ENCODE measurements at regions not wholly inside any gene's neighbourhood (a gene's known extent, or its start where the extent isn't known, plus 50 kb on each side); places are given as distances from the start of the nearest gene placed in this dataset.

DNA sequence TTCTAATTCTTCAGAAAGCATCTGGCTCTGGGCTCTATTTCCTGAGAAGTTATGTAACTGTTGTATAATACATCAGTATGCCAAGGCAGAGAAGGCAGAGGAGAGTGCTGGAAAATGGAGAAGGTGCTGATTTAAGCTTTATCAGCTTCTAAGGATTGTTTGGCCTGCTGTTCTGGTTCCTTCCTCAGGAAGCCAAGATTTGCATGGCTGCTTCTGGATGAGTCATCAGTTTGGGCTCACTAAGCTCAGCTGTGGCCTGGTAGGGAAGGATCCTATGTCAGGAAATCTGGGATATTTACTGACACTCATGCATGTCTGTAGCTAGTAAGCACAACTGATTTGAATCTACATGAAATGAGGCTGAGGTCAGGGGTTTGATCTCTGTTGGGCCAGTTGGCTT is 73.2 kb upstream of the ADGRL4 start:
- H3K27me3 ChIP-seq (ENCODE audit: insufficient read depth, poor library complexity, severe bottlenecking) = no peaks in the 10 kb centered on the region
- H3K27ac ChIP-seq (replicated peaks) = no peak overlapping the region
- no peak for DNase-seq (ENCODE audit: low read depth in 1 of 2, low spot score in 1 of 2)
- H3K4me3 ChIP-seq (replicated peaks; ENCODE audit: insufficient read depth, low read length) = no peak overlapping the region
- no peak for TF ChIP-seq SPI1 (IDR thresholded peaks at IDR 0.05; ENCODE audit: borderline replicate concordance, low read depth)
- no peak for TF ChIP-seq GABPA (IDR thresholded peaks at IDR 0.05; ENCODE audit: low read depth)
- TF ChIP-seq, protein P1, sequence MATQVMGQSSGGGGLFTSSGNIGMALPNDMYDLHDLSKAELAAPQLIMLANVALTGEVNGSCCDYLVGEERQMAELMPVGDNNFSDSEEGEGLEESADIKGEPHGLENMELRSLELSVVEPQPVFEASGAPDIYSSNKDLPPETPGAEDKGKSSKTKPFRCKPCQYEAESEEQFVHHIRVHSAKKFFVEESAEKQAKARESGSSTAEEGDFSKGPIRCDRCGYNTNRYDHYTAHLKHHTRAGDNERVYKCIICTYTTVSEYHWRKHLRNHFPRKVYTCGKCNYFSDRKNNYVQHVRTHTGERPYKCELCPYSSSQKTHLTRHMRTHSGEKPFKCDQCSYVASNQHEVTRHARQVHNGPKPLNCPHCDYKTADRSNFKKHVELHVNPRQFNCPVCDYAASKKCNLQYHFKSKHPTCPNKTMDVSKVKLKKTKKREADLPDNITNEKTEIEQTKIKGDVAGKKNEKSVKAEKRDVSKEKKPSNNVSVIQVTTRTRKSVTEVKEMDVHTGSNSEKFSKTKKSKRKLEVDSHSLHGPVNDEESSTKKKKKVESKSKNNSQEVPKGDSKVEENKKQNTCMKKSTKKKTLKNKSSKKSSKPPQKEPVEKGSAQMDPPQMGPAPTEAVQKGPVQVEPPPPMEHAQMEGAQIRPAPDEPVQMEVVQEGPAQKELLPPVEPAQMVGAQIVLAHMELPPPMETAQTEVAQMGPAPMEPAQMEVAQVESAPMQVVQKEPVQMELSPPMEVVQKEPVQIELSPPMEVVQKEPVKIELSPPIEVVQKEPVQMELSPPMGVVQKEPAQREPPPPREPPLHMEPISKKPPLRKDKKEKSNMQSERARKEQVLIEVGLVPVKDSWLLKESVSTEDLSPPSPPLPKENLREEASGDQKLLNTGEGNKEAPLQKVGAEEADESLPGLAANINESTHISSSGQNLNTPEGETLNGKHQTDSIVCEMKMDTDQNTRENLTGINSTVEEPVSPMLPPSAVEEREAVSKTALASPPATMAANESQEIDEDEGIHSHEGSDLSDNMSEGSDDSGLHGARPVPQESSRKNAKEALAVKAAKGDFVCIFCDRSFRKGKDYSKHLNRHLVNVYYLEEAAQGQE (IDR thresholded peaks at IDR 0.05; ENCODE audit: insufficient replicate concordance, low read depth) = no peak
- TF ChIP-seq POLR2AphosphoS5 (IDR thresholded peaks at IDR 0.05; ENCODE audit: low read depth) = no peak
- TF ChIP-seq, protein P2, sequence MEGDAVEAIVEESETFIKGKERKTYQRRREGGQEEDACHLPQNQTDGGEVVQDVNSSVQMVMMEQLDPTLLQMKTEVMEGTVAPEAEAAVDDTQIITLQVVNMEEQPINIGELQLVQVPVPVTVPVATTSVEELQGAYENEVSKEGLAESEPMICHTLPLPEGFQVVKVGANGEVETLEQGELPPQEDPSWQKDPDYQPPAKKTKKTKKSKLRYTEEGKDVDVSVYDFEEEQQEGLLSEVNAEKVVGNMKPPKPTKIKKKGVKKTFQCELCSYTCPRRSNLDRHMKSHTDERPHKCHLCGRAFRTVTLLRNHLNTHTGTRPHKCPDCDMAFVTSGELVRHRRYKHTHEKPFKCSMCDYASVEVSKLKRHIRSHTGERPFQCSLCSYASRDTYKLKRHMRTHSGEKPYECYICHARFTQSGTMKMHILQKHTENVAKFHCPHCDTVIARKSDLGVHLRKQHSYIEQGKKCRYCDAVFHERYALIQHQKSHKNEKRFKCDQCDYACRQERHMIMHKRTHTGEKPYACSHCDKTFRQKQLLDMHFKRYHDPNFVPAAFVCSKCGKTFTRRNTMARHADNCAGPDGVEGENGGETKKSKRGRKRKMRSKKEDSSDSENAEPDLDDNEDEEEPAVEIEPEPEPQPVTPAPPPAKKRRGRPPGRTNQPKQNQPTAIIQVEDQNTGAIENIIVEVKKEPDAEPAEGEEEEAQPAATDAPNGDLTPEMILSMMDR (IDR thresholded peaks at IDR 0.05; ENCODE audit: insufficient read depth, low read length) = no peak

DNA sequence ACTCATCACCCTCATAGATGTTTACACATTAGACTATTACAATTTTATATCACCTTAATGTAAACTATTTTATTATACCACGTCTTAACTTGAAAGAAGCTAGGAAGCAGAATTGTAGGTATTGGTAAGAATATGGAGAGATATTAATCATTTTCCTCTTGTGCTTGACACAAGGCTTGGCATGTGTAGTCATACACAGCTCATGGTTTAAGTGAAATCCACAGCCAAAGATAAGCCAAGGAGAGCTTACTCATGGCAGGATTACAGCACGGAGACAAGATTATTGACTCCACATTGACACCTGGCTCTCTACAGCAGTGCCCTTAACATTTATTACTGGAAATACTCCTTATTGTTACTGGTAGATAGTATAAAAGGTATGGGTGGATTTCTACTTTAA is 68.4 kb upstream of the ADGRL4 start:
- TF ChIP-seq, protein P2 (IDR thresholded peaks at IDR 0.05; ENCODE audit: insufficient read depth, low read length) = no peak
- TF ChIP-seq POLR2AphosphoS5 (IDR thresholded peaks at IDR 0.05; ENCODE audit: low read depth) = no peak
- no peak for TF ChIP-seq GABPA (IDR thresholded peaks at IDR 0.05; ENCODE audit: low read depth)
- no peak for TF ChIP-seq SPI1 (IDR thresholded peaks at IDR 0.05; ENCODE audit: borderline replicate concordance, low read depth)
- TF ChIP-seq, protein P1 (IDR thresholded peaks at IDR 0.05; ENCODE audit: insufficient replicate concordance, low read depth) = no peak
- Histone ChIP-seq H3K4me3 (replicated peaks; ENCODE audit: insufficient read depth, low read length) (no peak overlapping the region), H3K27ac (replicated peaks) (no peak overlapping the region), H3K27me3 (ENCODE audit: insufficient read depth, poor library complexity, severe bottlenecking) (no peaks in the 10 kb centered on the region)
- DNase-seq (ENCODE audit: low read depth in 1 of 2, low spot score in 1 of 2) = no peak

DNA sequence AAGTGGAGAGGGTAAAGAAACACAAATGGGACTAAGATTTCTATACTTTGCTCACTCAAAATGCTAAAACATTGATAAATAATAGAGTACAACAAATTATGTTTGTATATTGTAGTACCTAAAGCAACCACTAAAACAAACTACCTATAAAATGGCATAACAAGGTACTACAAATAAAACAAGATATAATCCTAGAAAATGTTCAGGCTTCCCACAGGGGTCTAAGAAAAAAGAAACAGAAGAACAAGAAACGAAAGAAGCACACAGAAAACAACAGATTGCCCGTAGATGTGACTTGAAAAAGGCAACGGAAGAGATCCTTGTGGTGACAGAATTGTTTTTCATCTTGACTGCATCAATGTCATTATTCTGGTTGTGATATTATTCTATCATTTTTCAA is 63.3 kb upstream of the ADGRL4 start:
- TF ChIP-seq GABPA (IDR thresholded peaks at IDR 0.05; ENCODE audit: low read depth) = no peak
- TF ChIP-seq POLR2AphosphoS5 (IDR thresholded peaks at IDR 0.05; ENCODE audit: low read depth) = no peak
- TF ChIP-seq, protein P2 (IDR thresholded peaks at IDR 0.05; ENCODE audit: insufficient read depth, low read length) = no peak
- TF ChIP-seq SPI1 (IDR thresholded peaks at IDR 0.05; ENCODE audit: borderline replicate concordance, low read depth) = no peak
- TF ChIP-seq, protein P1 (IDR thresholded peaks at IDR 0.05; ENCODE audit: insufficient replicate concordance, low read depth) = no peak
- Histone ChIP-seq H3K4me3 (replicated peaks; ENCODE audit: insufficient read depth, low read length) (no peak overlapping the region), H3K27ac (replicated peaks) (no peak overlapping the region), H3K27me3 (ENCODE audit: insufficient read depth, poor library complexity, severe bottlenecking) (no peaks in the 10 kb centered on the region)
- DNase-seq (ENCODE audit: low read depth in 1 of 2, low spot score in 1 of 2) = no peak
